GM23338 (cell line): ENCODE measurements at regions not wholly inside any gene's neighbourhood (a gene's known extent, or its start where the extent isn't known, plus 50 kb on each side); places are given as distances from the start of the nearest gene placed in this dataset.

Experiments
- ATAC-seq: fragments of 200-7000 bp; cut with Tn5 transposase; 3 replicates; pipeline ENCODE4 v1.9.1; 2020
- DNase-seq: peaks from one replicate; pipeline ENCODE4 v3.0.0-alpha.2; 2015; ENCODE audit warnings: low spot score
- H2AFZ ChIP-seq: fragments of 200-600 bp; sonication (generic); 2 replicates; pipeline ENCODE4 v1.8.0; 2016; ENCODE audit warnings: antibody characterized with exemption, mild to moderate bottlenecking, moderate library complexity
- H3F3A ChIP-seq: fragments of 200-600 bp; sonication (generic); replicated peaks from 2 replicates; pipeline ENCODE4 v1.8.0; 2017; ENCODE audit warnings: antibody characterized with exemption, mixed run types, low read depth
- H3K27ac ChIP-seq: fragments of 200-600 bp; sonication (generic); 2 replicates; pipeline ENCODE4 v1.6.1; 2016; ENCODE audit warnings: low read depth
- H3K27me3 ChIP-seq: fragments of 200-600 bp; sonication (generic); 2 replicates; pipeline ENCODE4 v1.8.0; 2016; ENCODE audit warnings: mild to moderate bottlenecking, mixed run types, moderate library complexity; ENCODE audit not compliant: insufficient read depth
- H3K36me3 ChIP-seq: fragments of 200-600 bp; sonication (generic); 2 replicates; pipeline ENCODE4 v1.8.0; 2016; ENCODE audit warnings: mild to moderate bottlenecking; ENCODE audit not compliant: insufficient read depth
- H3K4me1 ChIP-seq: fragments of 200-600 bp; sonication (generic); 2 replicates; pipeline ENCODE4 v1.8.0; 2016; ENCODE audit warnings: mild to moderate bottlenecking, moderate library complexity; ENCODE audit not compliant: insufficient read depth
- H3K4me2 ChIP-seq: fragments of 200-600 bp; sonication (generic); 2 replicates; pipeline ENCODE4 v1.7.1; 2017; ENCODE audit warnings: mixed run types
- H3K4me3 ChIP-seq: fragments of 200-600 bp; sonication (generic); 2 replicates; pipeline ENCODE4 v1.6.1; 2016; ENCODE audit warnings: mixed run types
- H3K79me2 ChIP-seq: fragments of 200-600 bp; sonication (generic); replicated peaks from 2 replicates; pipeline ENCODE4 v1.8.0; 2017; ENCODE audit warnings: mild to moderate bottlenecking; ENCODE audit not compliant: insufficient read depth
- H3K9me2 ChIP-seq: fragments of 200-600 bp; sonication (generic); 2 replicates; pipeline ENCODE4 v1.8.0; 2017; ENCODE audit not compliant: insufficient read depth
- H4K20me1 ChIP-seq: fragments of 200-600 bp; sonication (generic); replicated peaks from 2 replicates; pipeline ENCODE4 v1.8.0; 2017; ENCODE audit warnings: mild to moderate bottlenecking; ENCODE audit not compliant: insufficient read depth
- H3K27ac Mint-ChIP-seq: 2 replicates; pipeline ENCODE4 v1.8.0; 2020; ENCODE audit warnings: inconsistent platforms, mild to moderate bottlenecking, moderate library complexity, mixed read lengths
- H3K27me3 Mint-ChIP-seq: 3 replicates; pipeline ENCODE4 v1.8.0; 2022; ENCODE audit warnings: low read depth, mild to moderate bottlenecking, moderate library complexity, mixed read lengths, inconsistent platforms; ENCODE audit not compliant: insufficient read depth, poor library complexity
- H3K36me3 Mint-ChIP-seq: 3 replicates; pipeline ENCODE4 v1.8.0; 2021; ENCODE audit warnings: low read depth, mild to moderate bottlenecking, inconsistent platforms, moderate library complexity, mixed read lengths
- H3K4me1 Mint-ChIP-seq: 3 replicates; pipeline ENCODE4 v1.8.0; 2020; ENCODE audit warnings: mild to moderate bottlenecking, inconsistent platforms, mixed read lengths
- H3K4me3 Mint-ChIP-seq: 3 replicates; pipeline ENCODE4 v1.8.0; 2021; ENCODE audit warnings: moderate library complexity, mild to moderate bottlenecking, inconsistent platforms, mixed read lengths
- H3K9me3 Mint-ChIP-seq: 3 replicates; pipeline ENCODE4 v1.8.0; 2020; ENCODE audit warnings: moderate library complexity, mild to moderate bottlenecking, inconsistent platforms, mixed read lengths
- CREB1 ChIP-seq: fragments of 250-450 bp; sonication (Bioruptor Pico); IDR thresholded peaks from 2 replicates; pipeline ENCODE4 v1.5.0; 2020; ENCODE audit warnings: low read depth, mild to moderate bottlenecking, moderate library complexity
- NANOG ChIP-seq: IDR thresholded peaks from 2 replicates; pipeline ENCODE4 v1.6.1; 2016; ENCODE audit warnings: antibody characterized with exemption, borderline replicate concordance
- STAT1 ChIP-seq: IDR thresholded peaks from one replicate; pipeline ENCODE4 v1.6.1; 2016; ENCODE audit warnings: antibody characterized with exemption; ENCODE audit not compliant: unreplicated experiment
- ZNF114 ChIP-seq: fragments of 250-450 bp; sonication (Bioruptor Pico); IDR thresholded peaks from 2 replicates; pipeline ENCODE4 v1.5.0; 2020; ENCODE audit warnings: mild to moderate bottlenecking, moderate library complexity
- TF ChIP-seq, protein P1 (sequence below), 2 experiments: fragments of 200-600 bp in 1 of 2; sonication (generic) in 1 of 2; conservative IDR thresholded peaks; 2 replicates each; pipeline versions ENCODE4 v1.5.1 to v1.6.1; 2016 to 2017; ENCODE audit warnings: antibody characterized with exemption in 2 of 2, low read depth in 2 of 2, mild to moderate bottlenecking in 2 of 2, moderate library complexity in 1 of 2
- TF ChIP-seq, protein P2 (sequence below): IDR thresholded peaks from 2 replicates; pipeline ENCODE4 v1.6.1; 2016; ENCODE audit warnings: antibody characterized with exemption
- TF ChIP-seq, protein P3 (sequence below): fragments of 250-450 bp; sonication (Bioruptor Pico); IDR thresholded peaks from 2 replicates; pipeline ENCODE4 v1.5.0; 2020; ENCODE audit warnings: mild to moderate bottlenecking, moderate library complexity
- TF ChIP-seq, protein P4 (sequence below): IDR thresholded peaks from one replicate; pipeline ENCODE4 v1.6.1; 2018; ENCODE audit warnings: antibody characterized with exemption; ENCODE audit not compliant: unreplicated experiment

DNA sequence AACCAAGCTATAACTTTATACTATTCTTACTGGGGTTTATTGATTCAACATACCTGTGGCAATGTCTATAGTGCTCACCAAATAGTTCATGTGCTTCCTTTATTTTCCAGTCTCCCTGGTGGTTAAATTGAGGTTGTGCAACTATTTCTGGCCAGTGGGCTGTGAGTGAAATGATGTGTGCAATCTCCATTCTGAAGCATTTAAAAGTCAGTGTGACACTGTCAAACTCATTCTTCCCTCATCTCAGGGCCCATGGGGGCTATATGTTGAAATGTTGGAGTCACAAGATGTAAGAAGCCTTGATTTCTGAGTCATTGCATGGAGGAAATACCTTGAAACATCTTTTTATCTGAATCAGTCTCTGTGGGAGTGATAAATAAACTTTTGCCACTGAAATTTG lies 414.3 kb upstream of the RPS6KA3 start:
- H2AFZ ChIP-seq: no peak overlapping the region
- TF ChIP-seq STAT1: no peak
- TF ChIP-seq CREB1 (CRISPR knock-in tag): no peak
- TF ChIP-seq, protein P1, sequence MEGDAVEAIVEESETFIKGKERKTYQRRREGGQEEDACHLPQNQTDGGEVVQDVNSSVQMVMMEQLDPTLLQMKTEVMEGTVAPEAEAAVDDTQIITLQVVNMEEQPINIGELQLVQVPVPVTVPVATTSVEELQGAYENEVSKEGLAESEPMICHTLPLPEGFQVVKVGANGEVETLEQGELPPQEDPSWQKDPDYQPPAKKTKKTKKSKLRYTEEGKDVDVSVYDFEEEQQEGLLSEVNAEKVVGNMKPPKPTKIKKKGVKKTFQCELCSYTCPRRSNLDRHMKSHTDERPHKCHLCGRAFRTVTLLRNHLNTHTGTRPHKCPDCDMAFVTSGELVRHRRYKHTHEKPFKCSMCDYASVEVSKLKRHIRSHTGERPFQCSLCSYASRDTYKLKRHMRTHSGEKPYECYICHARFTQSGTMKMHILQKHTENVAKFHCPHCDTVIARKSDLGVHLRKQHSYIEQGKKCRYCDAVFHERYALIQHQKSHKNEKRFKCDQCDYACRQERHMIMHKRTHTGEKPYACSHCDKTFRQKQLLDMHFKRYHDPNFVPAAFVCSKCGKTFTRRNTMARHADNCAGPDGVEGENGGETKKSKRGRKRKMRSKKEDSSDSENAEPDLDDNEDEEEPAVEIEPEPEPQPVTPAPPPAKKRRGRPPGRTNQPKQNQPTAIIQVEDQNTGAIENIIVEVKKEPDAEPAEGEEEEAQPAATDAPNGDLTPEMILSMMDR (conservative IDR thresholded peaks at IDR 0.05; ENCODE audit: low read depth in 2 of 2): no peak; a peak in 1 of 4 replicates
- TF ChIP-seq NANOG: no peak
- TF ChIP-seq, protein P2, sequence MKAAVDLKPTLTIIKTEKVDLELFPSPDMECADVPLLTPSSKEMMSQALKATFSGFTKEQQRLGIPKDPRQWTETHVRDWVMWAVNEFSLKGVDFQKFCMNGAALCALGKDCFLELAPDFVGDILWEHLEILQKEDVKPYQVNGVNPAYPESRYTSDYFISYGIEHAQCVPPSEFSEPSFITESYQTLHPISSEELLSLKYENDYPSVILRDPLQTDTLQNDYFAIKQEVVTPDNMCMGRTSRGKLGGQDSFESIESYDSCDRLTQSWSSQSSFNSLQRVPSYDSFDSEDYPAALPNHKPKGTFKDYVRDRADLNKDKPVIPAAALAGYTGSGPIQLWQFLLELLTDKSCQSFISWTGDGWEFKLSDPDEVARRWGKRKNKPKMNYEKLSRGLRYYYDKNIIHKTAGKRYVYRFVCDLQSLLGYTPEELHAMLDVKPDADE: no peak
- TF ChIP-seq ZNF114 (CRISPR knock-in tag): no peak
- TF ChIP-seq, protein P3, sequence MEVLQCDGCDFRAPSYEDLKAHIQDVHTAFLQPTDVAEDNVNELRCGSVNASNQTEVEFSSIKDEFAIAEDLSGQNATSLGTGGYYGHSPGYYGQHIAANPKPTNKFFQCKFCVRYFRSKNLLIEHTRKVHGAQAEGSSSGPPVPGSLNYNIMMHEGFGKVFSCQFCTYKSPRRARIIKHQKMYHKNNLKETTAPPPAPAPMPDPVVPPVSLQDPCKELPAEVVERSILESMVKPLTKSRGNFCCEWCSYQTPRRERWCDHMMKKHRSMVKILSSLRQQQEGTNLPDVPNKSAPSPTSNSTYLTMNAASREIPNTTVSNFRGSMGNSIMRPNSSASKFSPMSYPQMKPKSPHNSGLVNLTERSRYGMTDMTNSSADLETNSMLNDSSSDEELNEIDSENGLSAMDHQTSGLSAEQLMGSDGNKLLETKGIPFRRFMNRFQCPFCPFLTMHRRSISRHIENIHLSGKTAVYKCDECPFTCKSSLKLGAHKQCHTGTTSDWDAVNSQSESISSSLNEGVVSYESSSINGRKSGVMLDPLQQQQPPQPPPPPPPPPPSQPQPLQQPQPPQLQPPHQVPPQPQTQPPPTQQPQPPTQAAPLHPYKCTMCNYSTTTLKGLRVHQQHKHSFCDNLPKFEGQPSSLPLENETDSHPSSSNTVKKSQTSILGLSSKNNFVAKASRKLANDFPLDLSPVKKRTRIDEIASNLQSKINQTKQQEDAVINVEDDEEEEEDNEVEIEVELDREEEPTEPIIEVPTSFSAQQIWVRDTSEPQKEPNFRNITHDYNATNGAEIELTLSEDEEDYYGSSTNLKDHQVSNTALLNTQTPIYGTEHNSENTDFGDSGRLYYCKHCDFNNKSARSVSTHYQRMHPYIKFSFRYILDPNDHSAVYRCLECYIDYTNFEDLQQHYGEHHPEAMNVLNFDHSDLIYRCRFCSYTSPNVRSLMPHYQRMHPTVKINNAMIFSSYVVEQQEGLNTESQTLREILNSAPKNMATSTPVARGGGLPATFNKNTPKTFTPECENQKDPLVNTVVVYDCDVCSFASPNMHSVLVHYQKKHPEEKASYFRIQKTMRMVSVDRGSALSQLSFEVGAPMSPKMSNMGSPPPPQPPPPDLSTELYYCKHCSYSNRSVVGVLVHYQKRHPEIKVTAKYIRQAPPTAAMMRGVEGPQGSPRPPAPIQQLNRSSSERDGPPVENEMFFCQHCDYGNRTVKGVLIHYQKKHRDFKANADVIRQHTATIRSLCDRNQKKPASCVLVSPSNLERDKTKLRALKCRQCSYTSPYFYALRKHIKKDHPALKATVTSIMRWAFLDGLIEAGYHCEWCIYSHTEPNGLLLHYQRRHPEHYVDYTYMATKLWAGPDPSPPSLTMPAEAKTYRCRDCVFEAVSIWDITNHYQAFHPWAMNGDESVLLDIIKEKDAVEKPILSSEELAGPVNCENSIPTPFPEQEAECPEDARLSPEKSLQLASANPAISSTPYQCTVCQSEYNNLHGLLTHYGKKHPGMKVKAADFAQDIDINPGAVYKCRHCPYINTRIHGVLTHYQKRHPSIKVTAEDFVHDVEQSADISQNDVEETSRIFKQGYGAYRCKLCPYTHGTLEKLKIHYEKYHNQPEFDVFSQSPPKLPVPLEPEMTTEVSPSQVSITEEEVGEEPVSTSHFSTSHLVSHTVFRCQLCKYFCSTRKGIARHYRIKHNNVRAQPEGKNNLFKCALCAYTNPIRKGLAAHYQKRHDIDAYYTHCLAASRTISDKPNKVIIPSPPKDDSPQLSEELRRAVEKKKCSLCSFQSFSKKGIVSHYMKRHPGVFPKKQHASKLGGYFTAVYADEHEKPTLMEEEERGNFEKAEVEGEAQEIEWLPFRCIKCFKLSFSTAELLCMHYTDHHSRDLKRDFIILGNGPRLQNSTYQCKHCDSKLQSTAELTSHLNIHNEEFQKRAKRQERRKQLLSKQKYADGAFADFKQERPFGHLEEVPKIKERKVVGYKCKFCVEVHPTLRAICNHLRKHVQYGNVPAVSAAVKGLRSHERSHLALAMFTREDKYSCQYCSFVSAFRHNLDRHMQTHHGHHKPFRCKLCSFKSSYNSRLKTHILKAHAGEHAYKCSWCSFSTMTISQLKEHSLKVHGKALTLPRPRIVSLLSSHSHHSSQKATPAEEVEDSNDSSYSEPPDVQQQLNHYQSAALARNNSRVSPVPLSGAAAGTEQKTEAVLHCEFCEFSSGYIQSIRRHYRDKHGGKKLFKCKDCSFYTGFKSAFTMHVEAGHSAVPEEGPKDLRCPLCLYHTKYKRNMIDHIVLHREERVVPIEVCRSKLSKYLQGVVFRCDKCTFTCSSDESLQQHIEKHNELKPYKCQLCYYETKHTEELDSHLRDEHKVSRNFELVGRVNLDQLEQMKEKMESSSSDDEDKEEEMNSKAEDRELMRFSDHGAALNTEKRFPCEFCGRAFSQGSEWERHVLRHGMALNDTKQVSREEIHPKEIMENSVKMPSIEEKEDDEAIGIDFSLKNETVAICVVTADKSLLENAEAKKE (CRISPR knock-in tag): no peak
- TF ChIP-seq, protein P4, sequence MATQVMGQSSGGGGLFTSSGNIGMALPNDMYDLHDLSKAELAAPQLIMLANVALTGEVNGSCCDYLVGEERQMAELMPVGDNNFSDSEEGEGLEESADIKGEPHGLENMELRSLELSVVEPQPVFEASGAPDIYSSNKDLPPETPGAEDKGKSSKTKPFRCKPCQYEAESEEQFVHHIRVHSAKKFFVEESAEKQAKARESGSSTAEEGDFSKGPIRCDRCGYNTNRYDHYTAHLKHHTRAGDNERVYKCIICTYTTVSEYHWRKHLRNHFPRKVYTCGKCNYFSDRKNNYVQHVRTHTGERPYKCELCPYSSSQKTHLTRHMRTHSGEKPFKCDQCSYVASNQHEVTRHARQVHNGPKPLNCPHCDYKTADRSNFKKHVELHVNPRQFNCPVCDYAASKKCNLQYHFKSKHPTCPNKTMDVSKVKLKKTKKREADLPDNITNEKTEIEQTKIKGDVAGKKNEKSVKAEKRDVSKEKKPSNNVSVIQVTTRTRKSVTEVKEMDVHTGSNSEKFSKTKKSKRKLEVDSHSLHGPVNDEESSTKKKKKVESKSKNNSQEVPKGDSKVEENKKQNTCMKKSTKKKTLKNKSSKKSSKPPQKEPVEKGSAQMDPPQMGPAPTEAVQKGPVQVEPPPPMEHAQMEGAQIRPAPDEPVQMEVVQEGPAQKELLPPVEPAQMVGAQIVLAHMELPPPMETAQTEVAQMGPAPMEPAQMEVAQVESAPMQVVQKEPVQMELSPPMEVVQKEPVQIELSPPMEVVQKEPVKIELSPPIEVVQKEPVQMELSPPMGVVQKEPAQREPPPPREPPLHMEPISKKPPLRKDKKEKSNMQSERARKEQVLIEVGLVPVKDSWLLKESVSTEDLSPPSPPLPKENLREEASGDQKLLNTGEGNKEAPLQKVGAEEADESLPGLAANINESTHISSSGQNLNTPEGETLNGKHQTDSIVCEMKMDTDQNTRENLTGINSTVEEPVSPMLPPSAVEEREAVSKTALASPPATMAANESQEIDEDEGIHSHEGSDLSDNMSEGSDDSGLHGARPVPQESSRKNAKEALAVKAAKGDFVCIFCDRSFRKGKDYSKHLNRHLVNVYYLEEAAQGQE: no peak
- DNase-seq: no peak
- no peak overlapping the region for H3K4me3 ChIP-seq
- no peak overlapping the region for H3K4me2 ChIP-seq
- no peaks in the 10 kb centered on the region for H3K27me3 ChIP-seq
- H3K36me3 Mint-ChIP-seq: no peaks in the 10 kb centered on the region
- no peaks in the 10 kb centered on the region for H3K4me1 ChIP-seq
- no peak overlapping the region for H3K27ac Mint-ChIP-seq
- H3K4me1 Mint-ChIP-seq: no peaks in the 10 kb centered on the region
- H3K27me3 Mint-ChIP-seq: peaks cover 1% of the 10 kb centered on the region
- no peaks in the 10 kb centered on the region for H3F3A ChIP-seq
- H3K27ac ChIP-seq: no peak overlapping the region
- no peak for ATAC-seq
- no peaks in the 10 kb centered on the region for H4K20me1 ChIP-seq
- H3K9me2 ChIP-seq: no peaks in the 10 kb centered on the region
- H3K36me3 ChIP-seq: no peaks in the 10 kb centered on the region
- no peaks in the 10 kb centered on the region for H3K79me2 ChIP-seq
- H3K4me3 Mint-ChIP-seq: no peak overlapping the region
- H3K9me3 Mint-ChIP-seq: no peaks in the 10 kb centered on the region
